ENCODE measurements at regions not wholly inside any gene's neighbourhood (a gene's known extent, or its start where the extent isn't known, plus 50 kb on each side); places are given as distances from the start of the nearest gene placed in this dataset.

GRCh38 chr16:73232555-73233328 lies 184.8 kb upstream of the ZFHX3 start:
- no peak for DNase-seq

GRCh38 chr16:73231944-73232554 lies 184.1 kb upstream of the ZFHX3 start:
- DNase-seq: no peak

- DNase-seq: no peak
These were observed 183.5 kb upstream of the ZFHX3 start for GRCh38 chr16:73231379-73231778.

GRCh38 chr16:73230651-73231050 lies 182.7 kb upstream of the ZFHX3 start:
- DNase-seq: no peak

DNA sequence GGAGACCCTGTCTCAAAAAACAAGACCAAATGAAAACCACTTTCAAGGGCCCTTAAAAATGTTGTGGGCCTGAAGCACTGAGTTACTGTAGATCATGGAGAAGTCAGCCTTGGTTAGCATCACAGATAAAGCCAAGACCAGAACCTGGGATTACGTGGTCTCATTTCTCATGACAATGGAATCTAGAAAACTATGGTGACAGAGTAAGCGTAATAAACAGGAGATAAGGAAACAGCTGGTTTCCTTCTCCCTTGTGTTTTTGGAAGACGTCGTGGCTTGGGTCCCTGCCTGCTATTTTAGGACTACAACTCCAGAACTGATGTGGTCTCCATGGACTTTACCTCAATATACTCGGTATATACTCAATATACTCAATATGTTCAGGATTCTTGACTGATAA lies 180.7 kb upstream of the ZFHX3 start:
- no peak for DNase-seq

DNA sequence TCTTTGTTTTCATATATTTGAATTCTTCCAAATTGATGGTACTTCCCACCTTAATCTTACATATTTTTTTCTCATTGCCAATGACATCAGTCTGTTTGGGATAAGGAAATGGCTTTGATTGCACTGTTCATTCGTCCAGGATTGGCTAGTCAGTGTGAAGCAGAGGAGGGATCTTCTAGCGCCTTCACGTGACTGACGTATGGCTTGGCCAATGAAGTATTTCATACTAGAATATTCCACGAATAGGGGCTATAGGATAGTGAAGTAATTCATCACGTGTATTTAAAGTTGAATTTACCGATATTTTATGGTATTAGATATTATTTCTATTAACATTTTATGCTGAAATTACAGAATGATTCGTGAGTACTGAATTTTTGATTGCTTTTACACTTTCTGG lies 178.7 kb upstream of the ZFHX3 start:
- no peak for DNase-seq

GRCh38 chr16:73225983-73226382 lies 178.1 kb upstream of the ZFHX3 start:
- no peak for DNase-seq

DNA sequence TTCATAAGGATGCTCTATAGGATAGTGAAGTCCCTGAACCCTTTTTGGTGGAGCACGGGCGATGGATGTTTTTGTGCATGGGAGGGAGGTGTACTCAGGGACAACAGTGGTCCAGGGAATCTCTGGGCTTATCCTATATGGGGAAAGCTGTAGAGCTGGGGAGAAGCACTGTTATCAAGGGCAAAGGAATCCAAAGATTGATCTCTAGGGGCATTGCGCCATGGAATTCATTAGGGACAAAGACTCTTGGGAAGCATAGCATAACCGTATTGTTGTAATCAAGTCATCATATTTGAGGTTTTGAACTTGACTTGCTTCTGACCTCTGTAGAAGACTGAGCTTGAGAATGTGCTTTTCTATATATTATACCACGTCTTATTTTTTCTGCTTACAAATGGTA lies 172.9 kb upstream of the ZFHX3 start:
- no peak for DNase-seq

DNA sequence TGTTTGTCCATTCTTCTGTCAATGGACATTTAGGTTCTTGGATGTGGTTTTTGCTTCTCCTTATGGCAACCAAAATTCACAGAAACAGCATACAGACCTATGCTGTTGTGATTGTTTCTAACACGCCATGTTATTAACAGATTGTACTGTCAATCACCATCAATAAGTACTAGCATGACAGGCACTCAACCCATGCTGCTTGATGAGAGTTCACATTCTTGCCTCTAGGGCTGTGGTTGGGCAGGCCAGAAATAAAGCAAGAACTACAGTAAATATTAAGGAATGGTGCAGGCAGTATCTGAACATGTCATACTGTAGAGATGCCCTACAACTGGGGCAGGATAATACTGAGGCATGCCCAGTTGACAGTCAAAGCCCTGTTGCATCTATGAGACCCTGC lies 171.2 kb upstream of the ZFHX3 start:
- DNase-seq: no peak

DNA sequence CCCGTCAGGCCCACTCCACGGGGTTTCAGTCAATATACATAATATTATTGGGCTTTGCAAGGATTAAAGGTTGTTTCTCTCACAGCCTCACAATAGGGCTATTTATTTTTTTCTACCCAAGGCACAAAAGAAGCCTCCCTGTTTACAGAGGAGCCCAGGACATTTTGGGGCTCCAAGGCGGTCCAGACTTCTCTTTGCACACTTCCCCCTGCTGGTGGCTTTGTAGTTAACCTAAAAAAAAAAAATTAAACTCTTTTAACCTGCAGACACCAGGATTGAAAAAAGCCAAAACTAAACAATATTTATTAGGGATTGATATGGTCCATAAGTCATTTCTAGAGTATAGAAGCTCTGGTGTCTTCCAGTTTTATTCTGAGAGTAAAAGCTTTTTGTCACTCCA lies 169.7 kb upstream of the ZFHX3 start:
- DNase-seq: no peak

- DNase-seq: no peak
These were observed 169.0 kb upstream of the ZFHX3 start for GRCh38 chr16:73216932-73217331.

DNA sequence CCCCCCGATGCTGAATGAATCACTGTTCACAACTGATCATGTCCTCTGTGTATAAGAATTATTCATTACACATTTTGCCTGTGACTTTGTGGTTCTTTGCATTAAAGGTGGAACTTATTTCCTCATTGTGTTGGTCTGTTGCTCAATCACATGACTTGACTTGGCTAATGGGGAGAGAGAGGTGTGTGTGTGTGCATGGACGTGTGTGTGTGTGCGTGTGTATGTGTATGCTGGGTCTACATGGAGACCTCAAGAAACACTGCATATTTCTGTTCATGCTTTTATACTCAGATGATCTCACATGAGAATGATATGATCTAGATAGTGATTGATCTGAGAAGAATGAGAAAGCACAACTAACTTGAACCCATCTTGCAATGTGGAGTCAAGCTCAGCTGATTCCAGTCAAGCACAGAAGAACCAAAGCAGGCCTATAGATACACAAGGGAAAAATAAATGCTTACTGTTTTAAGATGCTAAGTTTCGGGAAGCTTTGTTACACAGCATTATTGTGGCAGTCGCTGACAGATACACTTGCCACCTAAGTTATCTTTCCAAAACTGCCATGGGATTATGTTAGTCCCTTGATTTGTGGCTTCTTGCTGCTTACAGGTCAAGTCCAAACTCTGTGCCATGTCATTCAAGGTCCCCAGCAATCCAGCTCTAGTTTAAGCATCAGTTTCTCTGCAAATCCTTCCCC lies 167.9 kb upstream of the ZFHX3 start:
- DNase-seq: no peak

DNA sequence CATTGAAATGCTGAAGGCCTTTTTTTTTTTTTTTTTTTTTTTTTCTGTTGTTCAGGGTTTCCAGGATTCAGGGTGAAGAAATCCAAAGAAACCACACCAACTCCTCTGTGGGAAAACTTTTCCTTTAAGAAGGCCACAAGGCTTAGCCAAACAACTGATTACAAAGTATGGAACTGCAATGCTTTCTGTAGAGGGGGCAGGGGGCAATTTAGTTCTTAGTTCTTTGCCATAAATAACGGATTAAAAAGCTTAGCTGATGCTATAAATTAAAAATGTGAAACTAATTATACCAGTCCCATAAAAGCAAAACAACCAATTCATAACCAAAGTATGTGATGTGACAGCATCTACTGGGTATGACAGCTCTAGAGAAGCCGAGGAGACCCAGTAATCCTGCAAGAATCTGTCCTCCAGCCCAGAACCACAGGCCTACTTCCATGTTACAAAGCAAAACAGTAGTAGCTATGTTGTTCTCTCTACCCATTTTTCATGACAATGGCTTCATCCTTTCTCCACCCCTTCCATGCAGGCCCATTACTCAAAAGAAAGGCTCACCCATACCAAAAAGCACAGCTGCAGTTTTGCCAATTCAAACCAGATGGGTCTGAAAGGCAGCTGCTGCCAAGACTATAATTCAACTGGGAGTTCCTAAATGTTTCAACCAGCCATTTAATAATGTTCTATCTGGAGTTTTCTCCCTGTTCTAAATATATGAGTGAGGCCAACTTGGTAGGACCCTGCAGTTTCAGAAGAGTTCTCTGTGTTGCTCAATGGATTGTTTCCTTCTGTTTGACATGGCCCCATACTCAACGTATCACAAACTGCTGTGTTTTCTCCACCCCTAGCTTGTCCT lies 167.1 kb upstream of the ZFHX3 start:
- no peak for DNase-seq

DNA sequence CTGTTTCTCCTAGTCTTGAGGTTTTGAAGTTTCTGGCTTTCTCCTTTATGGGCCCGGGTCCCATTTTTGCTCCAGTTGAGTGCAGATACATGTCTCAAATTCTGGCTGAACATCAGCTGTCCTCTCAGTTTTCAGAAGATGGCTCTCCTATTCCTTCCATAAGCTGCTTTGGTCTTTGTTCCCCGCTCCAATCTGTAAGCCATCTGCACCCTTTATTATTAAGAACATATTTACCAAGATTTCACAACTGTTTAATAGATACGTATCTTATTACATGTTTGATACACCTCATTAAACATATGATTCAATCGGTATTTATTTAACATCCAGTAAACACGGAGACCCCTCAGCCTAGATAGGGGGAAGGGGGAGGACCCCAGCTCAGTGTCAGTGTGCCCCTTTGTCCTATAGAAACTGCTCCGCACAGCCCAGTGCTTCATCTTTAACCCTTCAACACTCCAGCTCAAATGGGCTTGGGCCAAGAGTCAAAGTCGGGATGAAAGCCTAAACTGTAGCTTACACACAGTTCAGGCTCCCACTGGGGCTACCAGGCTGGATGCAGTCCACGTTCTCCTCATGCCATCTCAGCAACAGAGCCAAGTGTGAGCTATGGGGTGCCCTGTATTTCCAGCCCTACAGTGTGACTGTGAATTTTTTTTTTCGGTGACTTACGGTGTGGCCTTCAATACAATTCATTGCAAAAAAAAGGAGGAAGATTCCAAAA lies 166.0 kb upstream of the ZFHX3 start:
- DNase-seq: no peak

DNA sequence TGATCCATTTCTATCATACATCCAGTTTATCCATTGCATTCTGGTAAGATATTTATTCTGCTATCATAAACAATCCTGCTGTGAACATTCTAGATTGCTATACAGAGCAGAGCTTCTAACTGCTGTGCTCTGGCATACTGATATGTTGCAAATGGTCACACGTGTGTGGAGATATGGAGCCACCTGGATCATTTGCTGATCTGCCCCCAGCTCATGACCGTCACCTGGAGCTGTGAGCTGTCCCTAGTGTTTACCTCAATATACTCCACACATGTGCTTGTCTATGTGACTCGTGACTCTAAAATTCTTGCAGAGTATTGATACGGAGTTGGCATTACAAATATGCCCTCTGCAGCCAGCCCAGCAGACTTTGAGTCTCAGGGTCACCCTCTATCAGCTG lies 164.5 kb upstream of the ZFHX3 start:
- no peak for DNase-seq

DNA sequence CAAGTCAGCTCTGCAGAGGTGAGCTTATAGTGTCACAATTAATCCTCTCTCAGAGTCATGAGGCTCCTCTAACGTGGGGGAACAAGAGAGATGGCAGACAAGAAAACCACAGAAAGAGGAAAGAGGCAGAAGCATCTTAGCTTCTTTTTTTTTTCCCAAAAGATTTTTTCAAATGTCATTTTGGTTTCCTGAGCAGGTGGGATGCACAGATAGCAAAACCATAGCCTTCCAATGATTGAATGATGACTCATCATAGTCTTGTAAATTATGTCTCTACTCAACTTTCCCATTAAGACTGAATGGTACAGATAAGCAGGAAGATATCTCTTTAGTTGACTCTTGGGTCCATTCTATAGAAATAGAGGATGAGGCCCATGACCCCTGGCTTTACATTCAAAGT lies 162.8 kb upstream of the ZFHX3 start:
- no peak for DNase-seq

DNA sequence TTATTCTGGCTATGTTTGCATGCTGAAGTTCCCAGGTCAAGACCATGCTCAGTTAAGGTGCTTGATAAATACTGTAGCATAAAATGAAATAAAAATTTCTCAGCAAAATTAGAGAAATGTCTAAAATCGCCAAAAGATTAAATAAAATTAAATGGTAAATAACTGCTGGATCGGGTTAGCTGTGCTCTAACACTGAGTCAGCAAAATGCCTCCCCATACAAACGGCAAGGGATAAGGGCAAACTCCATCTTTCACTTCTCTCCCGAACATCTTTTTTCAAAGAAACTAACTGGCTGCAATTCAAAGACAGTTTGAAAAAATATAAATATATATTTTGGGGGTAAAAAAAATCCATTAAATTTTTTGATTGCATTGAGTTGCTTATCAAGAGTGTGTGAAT lies 162.2 kb upstream of the ZFHX3 start:
- no peak for DNase-seq

DNA sequence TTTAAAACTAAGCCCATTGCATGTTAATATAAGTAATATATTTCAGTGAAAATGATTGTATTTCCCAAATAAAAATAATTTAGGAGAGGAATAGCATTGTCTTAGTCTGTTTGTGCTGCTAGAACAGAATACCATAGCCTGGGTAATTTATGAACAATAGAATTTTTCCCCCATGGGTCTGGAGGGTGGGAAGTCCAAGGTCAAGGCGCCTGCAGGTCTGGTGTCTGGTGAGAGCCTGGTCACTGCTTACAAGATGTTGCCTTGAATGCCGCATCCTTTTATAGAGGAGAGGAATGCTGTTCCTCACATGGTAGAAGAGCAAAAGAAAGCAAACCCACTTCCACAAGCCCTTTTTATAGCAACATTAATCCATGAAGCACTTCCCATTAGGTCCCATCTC lies 161.3 kb upstream of the ZFHX3 start:
- DNase-seq: no peak

- no peak for DNase-seq
These were observed 158.3 kb upstream of the ZFHX3 start for GRCh38 chr16:73206151-73206707.

GRCh38 chr16:73205153-73205886 lies 157.4 kb upstream of the ZFHX3 start:
- DNase-seq: no peak

DNA sequence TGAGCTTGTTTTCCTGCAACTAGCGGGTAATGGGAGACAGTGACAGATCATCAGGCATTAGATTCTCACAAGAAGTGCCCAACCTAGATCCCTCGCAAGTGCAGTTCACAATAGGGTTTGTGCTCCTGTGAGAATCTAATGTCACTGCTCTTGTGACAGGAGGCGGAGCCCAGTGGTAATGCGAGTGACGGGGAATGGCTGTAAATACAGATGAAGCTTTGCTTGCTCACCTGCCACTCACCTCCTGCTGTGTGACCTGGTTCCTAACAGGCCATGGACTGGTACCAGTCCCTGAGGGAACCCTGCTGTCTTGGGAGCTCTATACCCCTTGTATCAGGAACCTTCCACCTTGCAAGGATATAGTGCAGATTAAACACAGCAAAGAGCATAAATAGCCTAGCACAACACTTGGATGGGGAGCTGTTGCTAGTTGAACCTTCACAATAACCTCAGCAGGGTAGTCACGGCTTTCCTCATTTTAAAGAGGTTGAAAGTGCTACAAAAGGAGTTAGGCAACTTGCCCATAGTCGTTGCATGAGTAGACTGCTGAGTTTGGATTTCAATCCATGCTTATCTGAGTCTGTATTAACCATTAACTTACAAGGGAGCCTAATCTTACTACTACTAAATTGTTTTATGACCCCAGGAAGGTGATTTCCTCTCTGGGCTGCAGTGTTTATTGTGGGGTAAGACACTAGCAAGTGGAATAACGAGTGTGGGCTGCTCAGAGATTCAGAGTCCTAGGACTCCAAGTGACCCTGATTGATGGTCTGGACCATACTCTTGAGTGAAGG lies 156.6 kb upstream of the ZFHX3 start:
- no peak for DNase-seq

Data from inflammatory macrophage treated with lipopolysaccharide for 1 hour (primary cell).